Liver (tissue), 8 donors: ENCODE measurements at regions not wholly inside any gene's neighbourhood (a gene's known extent, or its start where the extent isn't known, plus 50 kb on each side); places are given as distances from the start of the nearest gene placed in this dataset.

Experiments
- DNase-seq: peaks from one replicate; pipeline ENCODE4 v3.0.0-alpha.2; 2017; ENCODE audit warnings: low spot score
- H3K27ac ChIP-seq, 2 donors: one replicate each; pipeline ENCODE4 v1.7.0; 2013; ENCODE audit warnings: inconsistent platforms in 2 of 2, low read length in 2 of 2, control low read depth in 1 of 2, low read depth in 1 of 2, mild to moderate bottlenecking in 1 of 2
- H3K27me3 ChIP-seq, 4 donors: one replicate each; pipeline versions ENCODE4 v1.6.1 to v1.7.0; 2013; ENCODE audit warnings: low read length in 3 of 4, inconsistent platforms in 1 of 4, mild to moderate bottlenecking in 1 of 4, moderate library complexity in 1 of 4; ENCODE audit not compliant: control insufficient read depth in 4 of 4, insufficient read depth in 4 of 4
- H3K36me3 ChIP-seq, 4 donors: one replicate each; pipeline versions ENCODE4 v1.6.1 to v1.7.0; 2013; ENCODE audit warnings: low read length in 3 of 4, mild to moderate bottlenecking in 3 of 4, low read depth in 1 of 4, moderate library complexity in 1 of 4; ENCODE audit not compliant: control insufficient read depth in 4 of 4, insufficient read depth in 3 of 4
- H3K4me1 ChIP-seq, 4 donors: one replicate each; pipeline versions ENCODE4 v1.6.1 to v1.7.0; 2013; ENCODE audit warnings: low read length in 3 of 4, mild to moderate bottlenecking in 3 of 4, moderate library complexity in 1 of 4; ENCODE audit not compliant: control insufficient read depth in 4 of 4, insufficient read depth in 4 of 4
- H3K4me3 ChIP-seq, 3 donors: one replicate each; pipeline versions ENCODE4 v1.6.1 to v1.7.0; 2013; ENCODE audit warnings: low read length in 3 of 3, control low read depth in 1 of 3, low read depth in 1 of 3, mild to moderate bottlenecking in 1 of 3
- H3K9ac ChIP-seq, 2 donors: one replicate each; pipeline ENCODE4 v1.7.0; 2013; ENCODE audit warnings: low read length in 2 of 2, mild to moderate bottlenecking in 2 of 2, moderate library complexity in 2 of 2, control low read depth in 1 of 2, low read depth in 1 of 2
- H3K9me3 ChIP-seq, 4 donors: one replicate each; pipeline versions ENCODE4 v1.6.1 to v1.7.0; 2013; ENCODE audit warnings: low read length in 3 of 4; ENCODE audit not compliant: control insufficient read depth in 4 of 4
- ATF3 ChIP-seq: IDR thresholded peaks from 2 replicates; pipeline ENCODE4 v1.6.1; 2016; ENCODE audit warnings: antibody characterized with exemption
- CTCF ChIP-seq: fragments of 150-350 bp; IDR thresholded peaks from 2 replicates; pipeline ENCODE4 v1.5.1; 2017; ENCODE audit warnings: improper control_type of control experiment, low read depth, low read length; ENCODE audit not compliant: missing input control
- EGR1 ChIP-seq, 2 donors: IDR thresholded peaks; 2 replicates each; pipeline ENCODE4 v1.6.1; 2016 to 2018; ENCODE audit warnings: antibody characterized with exemption in 2 of 2, low read depth in 2 of 2
- FOXA1 ChIP-seq: IDR thresholded peaks from 2 replicates; pipeline ENCODE4 v1.6.1; 2016; ENCODE audit warnings: antibody characterized with exemption
- FOXA2 ChIP-seq: IDR thresholded peaks from 2 replicates; pipeline ENCODE4 v1.6.1; 2016; ENCODE audit warnings: antibody characterized with exemption
- GABPA ChIP-seq, 2 donors: IDR thresholded peaks in 1 of 2; conservative IDR thresholded peaks in 1 of 2; 2 replicates each; pipeline ENCODE4 v1.6.1; 2016; ENCODE audit warnings: antibody characterized with exemption in 2 of 2, mild to moderate bottlenecking in 1 of 2, moderate library complexity in 1 of 2
- HNF4G ChIP-seq: IDR thresholded peaks from 2 replicates; pipeline ENCODE4 v1.6.1; 2016; ENCODE audit warnings: antibody characterized with exemption
- JUND ChIP-seq, 2 donors: IDR thresholded peaks; 2 replicates each; pipeline ENCODE4 v1.6.1; 2016; ENCODE audit warnings: antibody characterized with exemption in 2 of 2
- MAX ChIP-seq: IDR thresholded peaks from 2 replicates; pipeline ENCODE4 v1.6.1; 2016; ENCODE audit warnings: antibody characterized with exemption
- NR2F2 ChIP-seq: IDR thresholded peaks from 2 replicates; pipeline ENCODE4 v1.6.1; 2016; ENCODE audit warnings: antibody characterized with exemption
- REST ChIP-seq: IDR thresholded peaks from 2 replicates; pipeline ENCODE4 v1.6.1; 2016; ENCODE audit warnings: antibody characterized with exemption, mild to moderate bottlenecking
- RXRA ChIP-seq, 2 donors: IDR thresholded peaks; 2 replicates each; pipeline ENCODE4 v1.6.1; 2017 to 2018; ENCODE audit warnings: antibody characterized with exemption in 2 of 2, mild to moderate bottlenecking in 1 of 2
- SP1 ChIP-seq: IDR thresholded peaks from 2 replicates; pipeline ENCODE4 v1.6.1; 2018; ENCODE audit warnings: antibody characterized with exemption, mild to moderate bottlenecking
- TAF1 ChIP-seq: conservative IDR thresholded peaks from 2 replicates; pipeline ENCODE4 v1.6.1; 2016; ENCODE audit warnings: antibody characterized with exemption, mild to moderate bottlenecking
- YY1 ChIP-seq: IDR thresholded peaks from 2 replicates; pipeline ENCODE4 v1.6.1; 2016; ENCODE audit warnings: antibody characterized with exemption, mild to moderate bottlenecking
- ZBTB33 ChIP-seq: IDR thresholded peaks from 2 replicates; pipeline ENCODE4 v1.6.1; 2016; ENCODE audit warnings: antibody characterized with exemption
- WGBS: extraction: QIAGEN DNeasy Blood & Tissue Kit; methylation state at CpG from one replicate; pipeline ENCODE4 v1.1.7; 2013; 5-methylcytosine and 5-hydroxymethylcytosine counted together
- donor health status: healthy.
- donor health status: healthy.
- donor health status: healthy.
- donor health status: healthy.
- donor health status: healthy.

GRCh38 chr16:52731219-52731875 lies 184.4 kb upstream of the TOX3 start:
- Histone ChIP-seq H3K9ac (no peak overlapping the region), H3K36me3 (no peaks in the 10 kb centered on the region), H3K9me3 (no peaks in the 10 kb centered on the region), H3K4me3 (no peak overlapping the region), H3K27ac (no peak overlapping the region), H3K27me3 (no peaks in the 10 kb centered on the region), H3K4me1 (no peaks in the 10 kb centered on the region)
- DNase-seq, result no peak
- WGBS, result 95% methylated on average over 24 of the region's 24 CpGs
- TF ChIP-seq ZBTB33 (no peak), EGR1 (IDR thresholded peaks at IDR 0.05; ENCODE audit: low read depth in 2 of 2) (no peak), MAX (no peak), HNF4G (no peak), YY1 (no peak), ATF3 (no peak), JUND (IDR thresholded peaks at IDR 0.05) (no peak), GABPA (IDR thresholded peaks at IDR 0.05 in 1 of 2, conservative IDR thresholded peaks at IDR 0.05 in 1 of 2) (no peak), TAF1 (no peak), REST (no peak), NR2F2 (no peak), FOXA2 (no peak), CTCF (no peak), FOXA1 (no peak), SP1 (no peak), RXRA (IDR thresholded peaks at IDR 0.05) (no peak)

- no peaks in the 10 kb centered on the region for H3K9me3 ChIP-seq
- H3K4me3 ChIP-seq, result no peak overlapping the region
- 96% methylated on average over 7 of the region's 7 CpGs for WGBS
- H3K9ac ChIP-seq, result no peak overlapping the region
- no peak for DNase-seq
- H3K27ac ChIP-seq, result no peak overlapping the region
- TF ChIP-seq JUND (IDR thresholded peaks at IDR 0.05), result no peak
- no peaks in the 10 kb centered on the region for H3K27me3 ChIP-seq
- no peaks in the 10 kb centered on the region for H3K4me1 ChIP-seq
- H3K36me3 ChIP-seq, result no peaks in the 10 kb centered on the region
These were observed 182.8 kb upstream of the TOX3 start for GRCh38 chr16:52729731-52730130.
